Ectodermal cell (in vitro differentiated cells): ENCODE measurements at regions not wholly inside any gene's neighbourhood (a gene's known extent, or its start where the extent isn't known, plus 50 kb on each side); places are given as distances from the start of the nearest gene placed in this dataset.

ENCODE experiments used
- H3K27ac ChIP-seq: 2 replicates; pipeline ENCODE4 v1.7.0; 2013; ENCODE audit warnings: mild to moderate bottlenecking, low read depth, low read length; ENCODE audit not compliant: insufficient read depth, poor library complexity, severe bottlenecking
- H3K27me3 ChIP-seq: 2 replicates; pipeline ENCODE4 v1.7.0; 2013; ENCODE audit warnings: mild to moderate bottlenecking, low read length; ENCODE audit not compliant: insufficient read depth, control insufficient read depth, poor library complexity, severe bottlenecking
- H3K36me3 ChIP-seq: one replicate; pipeline ENCODE4 v1.7.0; 2013; ENCODE audit warnings: low read length; ENCODE audit not compliant: control insufficient read depth, insufficient read depth
- H3K4me1 ChIP-seq: one replicate; pipeline ENCODE4 v1.7.0; 2013; ENCODE audit warnings: low read length; ENCODE audit not compliant: control insufficient read depth, insufficient read depth
- H3K4me3 ChIP-seq: 2 replicates; pipeline ENCODE4 v1.7.0; 2013; ENCODE audit warnings: low read depth, low read length, control low read depth; ENCODE audit not compliant: insufficient read depth
- H3K9me3 ChIP-seq: 2 replicates; pipeline ENCODE4 v1.7.0; 2013; ENCODE audit warnings: mild to moderate bottlenecking, low read length, moderate library complexity; ENCODE audit not compliant: control insufficient read depth
- WGBS, 2 experiments: methylation state at CpG; one replicate each; pipeline ENCODE4 v1.1.7; 2013; ENCODE audit warnings: missing lambda C conversion rate in 2 of 2; 5-methylcytosine and 5-hydroxymethylcytosine counted together

DNA sequence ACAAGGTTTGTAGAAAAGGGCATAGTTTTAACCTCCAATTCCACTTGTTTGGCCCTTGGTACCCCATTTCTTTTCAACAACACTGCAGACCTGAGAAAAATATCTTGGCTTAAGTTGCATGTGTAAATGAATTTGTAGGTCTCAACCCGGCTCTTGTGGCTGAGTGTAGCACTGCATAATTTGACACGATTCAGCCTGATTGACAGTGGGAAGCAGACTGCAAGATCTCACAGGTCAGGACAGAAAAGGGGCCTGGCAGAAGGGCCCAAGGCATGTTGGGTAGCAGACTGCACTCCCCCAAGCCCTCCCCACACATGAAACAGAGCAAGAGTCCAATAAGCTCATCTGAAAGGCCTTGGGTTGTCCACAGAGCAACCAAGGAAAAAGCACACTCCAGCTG lies 169.7 kb upstream of the SMARCA2 start:
- WGBS, 2 experiments: 73 to 76% methylated on average over 2 of the region's 2 CpGs

DNA sequence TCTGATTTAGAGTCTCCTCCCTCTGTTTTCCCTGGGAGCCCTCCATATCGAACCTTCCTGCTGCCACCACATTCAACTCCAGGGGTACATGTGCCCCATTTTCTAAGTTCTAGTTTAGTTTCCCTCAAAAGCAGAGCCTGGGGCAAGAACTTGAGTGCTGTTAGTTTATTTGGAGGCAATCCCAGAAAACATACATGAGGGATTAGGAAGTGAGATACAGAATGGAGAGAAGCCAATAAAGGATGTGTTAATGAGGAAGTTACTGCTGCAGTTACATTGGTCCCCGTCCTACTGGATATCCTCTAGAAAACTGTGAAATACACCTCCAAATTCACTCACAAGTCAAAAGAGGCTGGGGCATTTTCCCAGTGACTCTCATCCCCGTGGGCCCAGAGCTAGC lies 159.4 kb upstream of the SMARCA2 start:
- no peaks in the 10 kb centered on the region for H3K36me3 ChIP-seq
- no peak overlapping the region for H3K27ac ChIP-seq
- no peaks in the 10 kb centered on the region for H3K27me3 ChIP-seq
- no peak overlapping the region for H3K4me3 ChIP-seq
- no peaks in the 10 kb centered on the region for H3K9me3 ChIP-seq
- no peaks in the 10 kb centered on the region for H3K4me1 ChIP-seq
- 90 to 93% methylated on average over 3 of the region's 3 CpGs for WGBS, 2 experiments

More for the DNA sequence above, 169.7 kb upstream of the SMARCA2 start:
- Histone ChIP-seq H3K4me3 (no peak overlapping the region), H3K27me3 (no peaks in the 10 kb centered on the region), H3K9me3 (no peaks in the 10 kb centered on the region), H3K36me3 (no peaks in the 10 kb centered on the region), H3K4me1 (no peaks in the 10 kb centered on the region), H3K27ac (no peak overlapping the region)

DNA sequence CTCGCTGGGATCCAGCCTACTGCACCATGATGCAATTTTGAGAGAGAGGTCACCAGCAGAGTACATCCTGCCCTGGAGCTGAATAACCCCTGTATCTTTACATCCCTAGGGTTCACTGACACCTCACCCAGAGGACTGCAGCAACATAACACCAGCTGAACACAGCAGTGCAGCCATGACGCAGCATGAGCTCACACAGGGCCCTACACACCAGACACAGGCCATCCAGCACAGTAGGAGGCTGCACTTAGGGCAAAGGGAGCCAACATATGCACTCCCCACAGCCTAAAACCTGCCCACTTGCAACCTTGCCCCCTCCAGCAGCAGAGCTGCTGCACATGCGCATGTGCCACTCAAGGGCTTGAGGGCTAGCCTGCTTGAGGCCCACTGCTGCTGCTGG lies 157.3 kb upstream of the SMARCA2 start:
- WGBS, 2 experiments: 93 to 96% methylated on average over 3 of the region's 3 CpGs
- H3K27ac ChIP-seq: no peak overlapping the region
- no peaks in the 10 kb centered on the region for H3K9me3 ChIP-seq
- no peak overlapping the region for H3K4me3 ChIP-seq
- no peaks in the 10 kb centered on the region for H3K36me3 ChIP-seq
- H3K27me3 ChIP-seq: no peaks in the 10 kb centered on the region
- no peaks in the 10 kb centered on the region for H3K4me1 ChIP-seq

DNA sequence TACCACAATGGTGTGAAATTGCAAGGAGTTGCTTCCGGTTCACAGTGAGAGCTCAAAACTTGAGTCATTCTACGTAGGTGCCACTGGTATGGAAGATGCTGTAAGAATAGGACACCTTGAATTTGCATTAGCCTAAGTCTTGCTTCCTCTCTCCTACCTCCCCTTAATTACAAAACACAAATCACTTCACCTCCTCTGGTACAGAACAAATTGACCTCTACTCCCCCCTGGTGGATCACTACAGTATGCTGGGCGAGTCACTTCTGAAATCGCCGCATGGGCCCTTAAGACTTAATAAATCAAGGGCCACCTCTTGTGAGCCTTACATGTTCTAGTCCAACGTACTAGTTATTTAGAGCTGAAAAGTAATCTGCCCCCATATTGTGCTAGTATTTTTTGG lies 145.3 kb upstream of the SMARCA2 start:
- H3K27me3 ChIP-seq: no peaks in the 10 kb centered on the region
- WGBS, 2 experiments: 36 to 37% methylated on average over 6 of the region's 6 CpGs
- H3K36me3 ChIP-seq: no peaks in the 10 kb centered on the region
- H3K9me3 ChIP-seq: no peaks in the 10 kb centered on the region
- H3K4me1 ChIP-seq: no peaks in the 10 kb centered on the region
- H3K4me3 ChIP-seq: no peak overlapping the region
- H3K27ac ChIP-seq: no peak overlapping the region

DNA sequence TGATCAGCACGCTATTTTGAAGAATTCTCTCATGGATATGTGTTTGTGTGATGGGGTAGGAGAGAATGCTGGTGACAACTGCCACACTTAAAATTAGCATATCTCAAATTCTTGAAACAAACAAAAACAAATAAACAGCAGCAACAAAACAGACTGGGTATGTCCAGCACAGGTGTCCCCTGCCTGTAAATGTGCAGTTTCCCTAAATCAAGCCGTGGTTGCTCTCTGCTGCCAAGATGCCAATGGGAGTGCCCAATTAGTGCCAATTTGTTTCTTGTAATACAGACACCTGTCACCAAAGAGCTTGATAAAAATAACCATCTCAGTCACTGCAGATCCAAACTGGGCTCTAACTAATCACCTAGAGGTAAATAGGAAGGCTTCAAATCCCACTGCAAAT lies 144.2 kb upstream of the SMARCA2 start:
- no peaks in the 10 kb centered on the region for H3K27me3 ChIP-seq
- 93 to 97% methylated on average over 2 of the region's 2 CpGs for WGBS, 2 experiments
- H3K4me1 ChIP-seq: no peaks in the 10 kb centered on the region
- no peaks in the 10 kb centered on the region for H3K36me3 ChIP-seq
- H3K4me3 ChIP-seq: no peak overlapping the region
- H3K27ac ChIP-seq: no peak overlapping the region
- no peaks in the 10 kb centered on the region for H3K9me3 ChIP-seq

DNA sequence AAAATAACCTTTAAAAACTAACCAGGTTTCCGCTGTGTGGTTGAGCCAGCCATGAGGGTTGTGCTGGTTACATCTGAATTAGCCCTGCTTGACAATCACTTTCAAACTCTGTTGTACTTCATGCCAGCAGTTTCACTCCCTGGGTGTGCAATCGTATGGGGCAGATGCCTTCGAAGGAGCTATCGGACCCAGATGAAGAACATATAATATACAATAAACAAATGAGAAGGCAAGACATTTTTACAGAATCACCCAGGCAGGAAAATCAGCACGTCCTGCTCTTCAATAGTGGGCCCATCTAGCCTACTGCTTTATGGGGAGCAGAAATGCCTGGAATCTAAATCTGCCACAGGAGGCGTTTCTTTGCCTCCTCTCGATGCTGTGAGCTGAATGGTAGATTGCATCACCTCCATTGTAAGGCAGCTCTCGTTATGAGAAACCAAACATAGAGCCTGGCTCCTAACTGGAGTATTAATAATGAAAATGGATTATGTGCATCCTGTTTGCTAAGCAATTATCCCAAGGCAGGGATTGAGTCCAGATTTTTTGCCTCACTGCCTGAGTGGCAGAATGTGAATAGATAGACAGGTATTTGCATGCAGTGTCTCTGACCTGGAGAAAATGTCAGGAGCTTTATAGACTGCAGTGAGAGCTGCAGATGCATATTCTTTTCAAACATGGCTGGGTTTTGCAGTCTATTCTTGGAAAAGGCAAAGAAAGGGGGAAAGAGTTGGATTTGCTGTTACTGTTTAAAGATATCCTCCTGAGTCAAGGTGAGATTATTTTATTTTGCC lies 143.3 kb upstream of the SMARCA2 start:
- H3K27me3 ChIP-seq: no peaks in the 10 kb centered on the region
- no peaks in the 10 kb centered on the region for H3K36me3 ChIP-seq
- WGBS, 2 experiments: 67 to 69% methylated on average over 7 to 8 of the region's 8 CpGs
- no peak overlapping the region for H3K4me3 ChIP-seq
- H3K9me3 ChIP-seq: no peaks in the 10 kb centered on the region
- H3K27ac ChIP-seq: no peak overlapping the region
- H3K4me1 ChIP-seq: no peaks in the 10 kb centered on the region

DNA sequence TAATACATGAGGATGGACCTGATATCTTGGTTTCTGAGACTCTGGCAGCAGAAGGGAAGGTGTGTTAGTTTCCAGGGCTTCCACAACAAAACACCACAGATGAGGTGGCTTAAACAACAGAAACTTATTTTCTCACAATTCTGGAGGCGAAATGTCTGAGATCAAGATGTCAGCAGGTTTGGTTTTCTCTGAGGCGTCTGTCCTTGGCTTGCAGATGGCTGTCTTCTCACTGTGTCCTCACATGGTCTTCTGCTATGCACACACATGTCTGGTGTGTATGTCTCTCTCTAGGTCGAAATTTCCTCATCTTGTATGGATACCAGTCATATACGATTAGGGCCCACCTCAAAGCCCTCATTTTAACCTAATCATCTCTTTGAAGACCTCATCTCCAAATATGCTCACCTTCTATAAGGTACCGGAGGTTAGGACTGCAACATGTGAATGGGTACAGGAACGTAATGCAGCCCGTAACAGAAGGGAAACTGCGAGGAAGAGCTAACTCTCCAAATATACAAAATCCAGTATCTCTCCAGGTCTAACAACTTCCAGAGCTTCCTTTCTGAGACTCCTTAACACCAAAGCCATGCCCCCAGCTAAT lies 139.8 kb upstream of the SMARCA2 start:
- no peak overlapping the region for H3K27ac ChIP-seq
- H3K4me1 ChIP-seq: no peaks in the 10 kb centered on the region
- WGBS, 2 experiments: 92% methylated on average over 8 of the region's 8 CpGs
- H3K36me3 ChIP-seq: no peaks in the 10 kb centered on the region
- H3K9me3 ChIP-seq: no peaks in the 10 kb centered on the region
- H3K4me3 ChIP-seq: no peak overlapping the region
- no peaks in the 10 kb centered on the region for H3K27me3 ChIP-seq

DNA sequence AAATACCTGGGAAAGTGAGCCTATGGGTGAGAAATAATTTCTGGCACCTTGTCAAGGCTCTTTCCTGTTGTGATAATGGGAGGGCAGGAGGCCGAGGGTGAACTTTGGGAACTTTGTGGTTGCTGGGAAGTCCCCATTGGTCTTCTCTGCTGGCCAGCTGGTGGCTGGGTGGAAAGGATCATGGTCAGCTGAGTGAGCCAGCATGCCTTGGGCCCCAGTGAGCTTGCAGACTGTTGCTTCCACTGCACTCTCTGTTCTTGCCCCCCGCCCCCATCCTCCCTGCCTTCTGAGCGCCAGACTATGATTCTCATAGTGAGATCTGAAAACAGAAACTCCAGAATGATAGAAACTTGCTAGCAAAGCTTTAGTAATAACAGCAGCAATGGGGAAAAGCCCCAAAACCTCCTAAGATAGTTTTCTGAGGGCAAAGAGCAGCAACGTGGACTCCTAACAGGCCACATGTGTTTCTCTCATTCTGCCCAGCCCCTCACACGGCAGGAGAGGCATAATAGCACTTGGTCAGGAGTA lies 139.2 kb upstream of the SMARCA2 start:
- no peak overlapping the region for H3K27ac ChIP-seq
- H3K9me3 ChIP-seq: no peaks in the 10 kb centered on the region
- H3K4me1 ChIP-seq: no peaks in the 10 kb centered on the region
- no peaks in the 10 kb centered on the region for H3K36me3 ChIP-seq
- no peak overlapping the region for H3K4me3 ChIP-seq
- H3K27me3 ChIP-seq: no peaks in the 10 kb centered on the region
- 84 to 90% methylated on average over 5 of the region's 5 CpGs for WGBS, 2 experiments

DNA sequence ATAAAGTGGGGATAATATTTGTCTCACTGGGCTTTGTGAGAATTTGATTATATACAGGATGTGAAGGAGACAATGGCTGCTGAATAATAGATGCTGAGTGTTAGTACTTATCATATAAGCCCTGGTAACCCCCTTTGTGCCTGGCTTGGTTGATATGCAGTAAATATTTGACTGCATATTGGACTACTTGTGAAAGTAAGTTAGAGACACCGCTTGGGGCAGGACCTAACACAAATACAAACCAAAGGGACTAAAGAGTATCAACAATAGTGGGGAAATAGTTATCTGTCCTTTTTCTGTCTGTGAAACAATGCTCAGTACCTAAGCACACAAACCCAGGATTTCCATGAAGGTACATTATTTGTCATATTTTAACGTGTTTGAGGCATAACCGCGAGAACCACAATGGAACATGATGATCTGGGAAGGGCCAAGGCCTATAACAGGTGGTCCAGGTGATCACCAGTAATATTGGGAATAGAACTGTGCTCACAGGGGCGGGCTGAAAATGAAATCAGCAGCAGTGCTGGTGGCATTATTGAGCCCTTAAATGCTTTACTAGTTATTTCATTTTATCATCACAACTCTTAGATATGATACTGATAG lies 138.2 kb upstream of the SMARCA2 start:
- Histone ChIP-seq H3K27me3 (no peaks in the 10 kb centered on the region), H3K4me1 (no peaks in the 10 kb centered on the region), H3K27ac (no peak overlapping the region), H3K4me3 (no peak overlapping the region), H3K9me3 (no peaks in the 10 kb centered on the region), H3K36me3 (no peaks in the 10 kb centered on the region)
- 92 to 95% methylated on average over 4 to 5 of the region's 5 CpGs for WGBS, 2 experiments

DNA sequence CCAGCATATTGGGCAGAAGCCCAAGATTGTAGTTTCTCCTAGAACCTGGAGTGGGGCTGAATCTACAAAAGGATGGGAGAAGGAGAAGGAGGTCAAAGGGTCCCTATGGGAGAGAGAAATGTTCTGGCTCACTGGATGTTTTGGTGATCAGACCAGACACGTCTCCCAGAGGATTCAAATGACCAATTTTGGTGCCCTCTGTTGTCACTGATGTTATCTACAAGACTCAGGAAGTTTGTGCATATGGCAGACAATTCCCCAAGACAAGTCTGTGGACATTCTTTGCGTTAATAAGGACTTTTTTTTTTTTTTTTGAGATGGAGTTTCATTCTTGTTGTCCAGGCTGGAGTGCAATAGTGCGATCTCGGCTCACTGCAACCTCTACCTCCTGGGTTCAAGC lies 137.2 kb upstream of the SMARCA2 start:
- Histone ChIP-seq H3K4me1 (no peaks in the 10 kb centered on the region), H3K4me3 (no peak overlapping the region), H3K9me3 (no peaks in the 10 kb centered on the region), H3K36me3 (no peaks in the 10 kb centered on the region), H3K27me3 (no peaks in the 10 kb centered on the region), H3K27ac (no peak overlapping the region)
- 90 to 93% methylated on average over 4 of the region's 4 CpGs for WGBS, 2 experiments
